NT2/D1 (cell line): ENCODE measurements at regions not wholly inside any gene's neighbourhood (a gene's known extent, or its start where the extent isn't known, plus 50 kb on each side); places are given as distances from the start of the nearest gene placed in this dataset.

Experiments used
- SUZ12 ChIP-seq: IDR thresholded peaks from 2 replicates; pipeline ENCODE4 v1.6.1; 2011; ENCODE audit not compliant: insufficient read length, insufficient read depth; ENCODE audit errors: extremely low read depth
- ZNF274 ChIP-seq: IDR thresholded peaks from 2 replicates; pipeline ENCODE4 v1.6.1; 2011; ENCODE audit warnings: mild to moderate bottlenecking, low read depth, low read length

- TF ChIP-seq ZNF274 (no peak), SUZ12 (no peak)
Observed at GRCh38 chr15:69914040-69914439, 183.7 kb downstream of the TLE3 start.
